ENCODE measurements at regions not wholly inside any gene's neighbourhood (a gene's known extent, or its start where the extent isn't known, plus 50 kb on each side); places are given as distances from the start of the nearest gene placed in this dataset.

- TF ChIP-seq, protein P1, sequence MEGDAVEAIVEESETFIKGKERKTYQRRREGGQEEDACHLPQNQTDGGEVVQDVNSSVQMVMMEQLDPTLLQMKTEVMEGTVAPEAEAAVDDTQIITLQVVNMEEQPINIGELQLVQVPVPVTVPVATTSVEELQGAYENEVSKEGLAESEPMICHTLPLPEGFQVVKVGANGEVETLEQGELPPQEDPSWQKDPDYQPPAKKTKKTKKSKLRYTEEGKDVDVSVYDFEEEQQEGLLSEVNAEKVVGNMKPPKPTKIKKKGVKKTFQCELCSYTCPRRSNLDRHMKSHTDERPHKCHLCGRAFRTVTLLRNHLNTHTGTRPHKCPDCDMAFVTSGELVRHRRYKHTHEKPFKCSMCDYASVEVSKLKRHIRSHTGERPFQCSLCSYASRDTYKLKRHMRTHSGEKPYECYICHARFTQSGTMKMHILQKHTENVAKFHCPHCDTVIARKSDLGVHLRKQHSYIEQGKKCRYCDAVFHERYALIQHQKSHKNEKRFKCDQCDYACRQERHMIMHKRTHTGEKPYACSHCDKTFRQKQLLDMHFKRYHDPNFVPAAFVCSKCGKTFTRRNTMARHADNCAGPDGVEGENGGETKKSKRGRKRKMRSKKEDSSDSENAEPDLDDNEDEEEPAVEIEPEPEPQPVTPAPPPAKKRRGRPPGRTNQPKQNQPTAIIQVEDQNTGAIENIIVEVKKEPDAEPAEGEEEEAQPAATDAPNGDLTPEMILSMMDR (conservative IDR thresholded peaks at IDR 0.05; ENCODE audit: low read length): no peak
- TF ChIP-seq EZH2phosphoT487 (IDR thresholded peaks at IDR 0.05; ENCODE audit: borderline replicate concordance): no peak
Observed at GRCh38 chr12:17383321-17383720, 706.7 kb downstream of the RERGL start.
